ENCODE measurements at regions not wholly inside any gene's neighbourhood (a gene's known extent, or its start where the extent isn't known, plus 50 kb on each side); places are given as distances from the start of the nearest gene placed in this dataset.
A peak's percentile ranks its signal among the peaks of the same experiment; 100 is the strongest.

DNA sequence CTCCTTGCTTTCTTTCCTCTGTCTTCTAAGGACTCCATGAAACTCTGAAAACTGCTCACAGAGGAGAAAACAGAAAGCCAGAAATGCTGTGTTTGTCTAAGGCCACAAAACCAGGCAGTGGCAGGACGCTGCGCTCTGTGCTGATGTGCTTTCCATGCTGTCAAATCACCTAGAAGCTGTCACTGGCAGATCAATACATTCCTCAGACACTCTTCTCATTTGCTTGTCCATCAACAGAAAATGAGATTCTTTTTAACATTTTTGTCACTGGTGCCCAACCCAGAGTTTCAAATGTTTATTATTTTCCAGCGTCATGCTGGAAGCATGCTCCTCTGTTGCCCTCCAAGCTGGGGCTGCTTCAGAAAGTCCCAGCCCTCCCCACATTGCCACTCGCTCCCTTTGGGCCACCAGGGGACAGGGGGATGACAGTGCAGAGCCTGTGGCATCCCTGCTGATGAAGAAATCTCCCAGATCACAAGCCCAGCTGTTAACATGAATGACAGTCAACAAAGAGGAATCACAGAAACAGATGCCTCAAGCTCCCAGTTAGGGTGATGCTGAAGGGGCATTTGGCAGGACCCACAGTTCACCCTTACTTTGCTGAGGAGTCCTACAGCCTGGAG lies 117.5 kb upstream of the MEIS1 start:
- intact Hi-C loops (cut with DNase I; ENCODE audit: low total_unique reads) = no loop called here
- 65 to 100% methylated on average over 2 to 4 of the region's 4 CpGs for WGBS, 2 donors (ENCODE audit: low coverage in 1 of 2)

DNA sequence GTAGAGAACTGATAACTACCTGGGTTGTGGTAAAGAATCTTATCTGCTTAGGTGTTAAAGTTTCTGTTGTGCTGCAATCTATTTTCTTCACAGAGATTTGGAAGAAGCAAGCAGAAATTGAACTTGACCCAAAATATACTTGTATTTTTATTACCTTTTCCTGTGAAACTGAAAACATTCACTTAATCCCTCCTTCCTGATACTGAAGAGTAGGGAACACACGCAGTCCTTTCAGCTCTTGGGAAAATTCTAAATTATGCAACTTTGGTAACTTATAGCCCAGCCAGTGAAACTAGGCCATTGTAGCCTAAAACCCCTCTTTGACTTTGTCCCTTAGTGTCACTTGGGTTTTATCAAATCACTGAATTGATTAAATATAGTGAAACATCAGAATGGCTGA lies 128.4 kb upstream of the MEIS1 start:
- Histone ChIP-seq H3K4me3 (no peak overlapping the region), H3K27ac (peak overlapping the region in 3 of 4 donors; percentile 13 to 44 (median 37)), H3K4me1 (peaks cover 0 to 7% (median 0%) of the 10 kb centered on the region in 4 donors), H3K36me3 (no peaks in the 10 kb centered on the region), H3K9me3 (no peaks in the 10 kb centered on the region), H3K27me3 (no peaks in the 10 kb centered on the region)
- DNase-seq = no peak
- intact Hi-C loops (cut with DNase I; ENCODE audit: low total_unique reads) = no loop called here
- in situ Hi-C loops (cut with MboI; ENCODE audit: low pct_ligation_motif_present in 1 of 4, low pct_unique_long_range_greater_than_20kb in 1 of 4, low sequenced_read_pairs in 3 of 4) = no loop called here
- TF ChIP-seq, protein P1, sequence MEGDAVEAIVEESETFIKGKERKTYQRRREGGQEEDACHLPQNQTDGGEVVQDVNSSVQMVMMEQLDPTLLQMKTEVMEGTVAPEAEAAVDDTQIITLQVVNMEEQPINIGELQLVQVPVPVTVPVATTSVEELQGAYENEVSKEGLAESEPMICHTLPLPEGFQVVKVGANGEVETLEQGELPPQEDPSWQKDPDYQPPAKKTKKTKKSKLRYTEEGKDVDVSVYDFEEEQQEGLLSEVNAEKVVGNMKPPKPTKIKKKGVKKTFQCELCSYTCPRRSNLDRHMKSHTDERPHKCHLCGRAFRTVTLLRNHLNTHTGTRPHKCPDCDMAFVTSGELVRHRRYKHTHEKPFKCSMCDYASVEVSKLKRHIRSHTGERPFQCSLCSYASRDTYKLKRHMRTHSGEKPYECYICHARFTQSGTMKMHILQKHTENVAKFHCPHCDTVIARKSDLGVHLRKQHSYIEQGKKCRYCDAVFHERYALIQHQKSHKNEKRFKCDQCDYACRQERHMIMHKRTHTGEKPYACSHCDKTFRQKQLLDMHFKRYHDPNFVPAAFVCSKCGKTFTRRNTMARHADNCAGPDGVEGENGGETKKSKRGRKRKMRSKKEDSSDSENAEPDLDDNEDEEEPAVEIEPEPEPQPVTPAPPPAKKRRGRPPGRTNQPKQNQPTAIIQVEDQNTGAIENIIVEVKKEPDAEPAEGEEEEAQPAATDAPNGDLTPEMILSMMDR (IDR thresholded peaks at IDR 0.05) = no peak
- TF ChIP-seq EP300 (IDR thresholded peaks at IDR 0.05; ENCODE audit: low read depth) (no peak), POLR2A (IDR thresholded peaks at IDR 0.05) (no peak), POLR2AphosphoS5 (IDR thresholded peaks at IDR 0.05) (no peak)
- WGBS, 2 donors (ENCODE audit: low coverage in 1 of 2) = 40% methylated on average over 1 of the region's 1 CpG; no CpG with 5 or more reads in 1 of the 2 donors

More for the DNA sequence above, 117.5 kb upstream of the MEIS1 start:
- H3K4me1 ChIP-seq = no peaks in the 10 kb centered on the region
- in situ Hi-C loops (cut with MboI; ENCODE audit: low pct_ligation_motif_present in 1 of 4, low pct_unique_long_range_greater_than_20kb in 1 of 4, low sequenced_read_pairs in 3 of 4) = no loop called here
- no peaks in the 10 kb centered on the region for H3K36me3 ChIP-seq
- H3K4me3 ChIP-seq = no peak overlapping the region
- H3K27ac ChIP-seq = no peak overlapping the region
- TF ChIP-seq, protein P1 (IDR thresholded peaks at IDR 0.05) = no peak
- no peak for TF ChIP-seq EP300 (IDR thresholded peaks at IDR 0.05; ENCODE audit: low read depth)
- TF ChIP-seq POLR2A (IDR thresholded peaks at IDR 0.05) = no peak
- TF ChIP-seq POLR2AphosphoS5 (IDR thresholded peaks at IDR 0.05) = no peak
- no peak for DNase-seq
- H3K27me3 ChIP-seq = no peaks in the 10 kb centered on the region
- no peaks in the 10 kb centered on the region for H3K9me3 ChIP-seq

GRCh38 chr2:66305718-66306117 lies 129.2 kb upstream of the MEIS1 start:
- Histone ChIP-seq H3K36me3 (no peaks in the 10 kb centered on the region), H3K27me3 (no peaks in the 10 kb centered on the region), H3K4me3 (no peak overlapping the region), H3K27ac (peak overlapping the region in 2 of 4 donors; percentile 37 to 44), H3K9me3 (no peaks in the 10 kb centered on the region), H3K4me1 (peaks cover 0 to 7% (median 0%) of the 10 kb centered on the region in 4 donors)
- in situ Hi-C loops (cut with MboI; ENCODE audit: low pct_ligation_motif_present in 1 of 4, low pct_unique_long_range_greater_than_20kb in 1 of 4, low sequenced_read_pairs in 3 of 4) (no loop called here), intact Hi-C loops (cut with DNase I; ENCODE audit: low total_unique reads) (no loop called here)
- TF ChIP-seq POLR2A (IDR thresholded peaks at IDR 0.05) = no peak
- TF ChIP-seq EP300 (IDR thresholded peaks at IDR 0.05; ENCODE audit: low read depth) = no peak
- TF ChIP-seq POLR2AphosphoS5 (IDR thresholded peaks at IDR 0.05) = peak; percentile 35 to 69 (median 62)
- TF ChIP-seq, protein P1 (IDR thresholded peaks at IDR 0.05) = no peak
- WGBS, 2 donors (ENCODE audit: low coverage in 1 of 2) = 69% methylated on average over 11 to 12 of the region's 12 CpGs
- peak; percentile 30 for DNase-seq

DNA sequence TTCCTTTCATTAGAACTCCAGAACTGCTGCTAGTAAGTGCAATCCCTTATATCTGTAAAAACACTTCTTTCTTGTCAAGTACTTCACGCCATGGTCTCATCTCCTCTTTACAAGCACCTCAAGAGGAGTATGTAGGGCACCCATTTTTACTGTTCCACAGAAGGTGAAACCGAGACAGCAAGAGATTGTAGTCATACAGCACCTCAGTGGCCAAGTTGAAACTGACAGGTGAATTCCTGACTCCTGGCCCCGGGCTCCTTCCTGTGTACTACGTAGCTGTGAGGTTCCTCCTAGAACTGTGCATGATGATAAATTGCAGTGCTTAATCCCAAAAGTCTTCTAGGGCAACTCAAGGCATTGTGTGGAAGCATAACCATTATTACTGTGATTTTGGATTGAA lies 131.5 kb upstream of the MEIS1 start:
- no peaks in the 10 kb centered on the region for H3K27me3 ChIP-seq
- intact Hi-C loops (cut with DNase I; ENCODE audit: low total_unique reads) = no loop called here
- in situ Hi-C loops (cut with MboI; ENCODE audit: low pct_ligation_motif_present in 1 of 4, low pct_unique_long_range_greater_than_20kb in 1 of 4, low sequenced_read_pairs in 3 of 4) = no loop called here
- H3K36me3 ChIP-seq = no peaks in the 10 kb centered on the region
- TF ChIP-seq, protein P1 (IDR thresholded peaks at IDR 0.05) = no peak
- no peak for TF ChIP-seq POLR2AphosphoS5 (IDR thresholded peaks at IDR 0.05)
- no peak for TF ChIP-seq POLR2A (IDR thresholded peaks at IDR 0.05)
- TF ChIP-seq EP300 (IDR thresholded peaks at IDR 0.05; ENCODE audit: low read depth) = no peak
- H3K4me3 ChIP-seq = no peak overlapping the region
- peaks cover 0 to 7% (median 0%) of the 10 kb centered on the region in 4 donors for H3K4me1 ChIP-seq
- DNase-seq = no peak
- H3K27ac ChIP-seq = no peak overlapping the region
- no peaks in the 10 kb centered on the region for H3K9me3 ChIP-seq
- 80 to 90% methylated on average over 2 to 4 of the region's 4 CpGs for WGBS, 2 donors (ENCODE audit: low coverage in 1 of 2)
